Umbilical cord (tissue), 1 donor: ENCODE measurements at regions not wholly inside any gene's neighbourhood (a gene's known extent, or its start where the extent isn't known, plus 50 kb on each side); places are given as distances from the start of the nearest gene placed in this dataset.
"Not testable (repeated sequence)": the region's sequence is repeated elsewhere in the genome, so short reads cannot be mapped to it uniquely, and the experiment has no call there.

ENCODE experiments used
- DNase-seq: peaks from one replicate; pipeline ENCODE4 v3.0.0-alpha.2; 2015; ENCODE audit warnings: low spot score

- peak; percentile 62 for DNase-seq
These were observed 359.5 kb upstream of the ANKRD30A start for GRCh38 chr10:36765782-36766414.

- no peak for DNase-seq
These were observed 360.6 kb upstream of the ANKRD30A start for GRCh38 chr10:36764823-36765222.

GRCh38 chr10:36761121-36761520, 364.3 kb upstream of the ANKRD30A start:
- DNase-seq, result no peak

- peak; percentile 93 for DNase-seq
These were observed 366.1 kb upstream of the ANKRD30A start for GRCh38 chr10:36759141-36759805.

GRCh38 chr10:36748128-36748871, 377.1 kb upstream of the ANKRD30A start:
- DNase-seq, result no peak

GRCh38 chr10:36739884-36740445, 385.4 kb upstream of the ANKRD30A start:
- no peak for DNase-seq

- no peak for DNase-seq
These were observed 386.5 kb upstream of the ANKRD30A start for GRCh38 chr10:36738738-36739431.

GRCh38 chr10:36736311-36736710, 389.1 kb upstream of the ANKRD30A start:
- no peak for DNase-seq

- not testable (repeated sequence) for DNase-seq
These were observed 390.8 kb upstream of the ANKRD30A start for GRCh38 chr10:36734590-36734989.

GRCh38 chr10:36730316-36730715, 395.1 kb upstream of the ANKRD30A start:
- no peak for DNase-seq

- DNase-seq, result no peak
These were observed 396.8 kb upstream of the ANKRD30A start for GRCh38 chr10:36728626-36729025.

- DNase-seq, result peak; percentile 73
These were observed 399.5 kb upstream of the ANKRD30A start for GRCh38 chr10:36725581-36726520.

GRCh38 chr10:36722777-36723176, 402.6 kb upstream of the ANKRD30A start:
- DNase-seq, result no peak

GRCh38 chr10:36721871-36722270, 403.5 kb upstream of the ANKRD30A start:
- peak; percentile 90 for DNase-seq

- DNase-seq, result no peak
These were observed 404.5 kb upstream of the ANKRD30A start for GRCh38 chr10:36720895-36721294.

GRCh38 chr10:36717118-36717517, 408.3 kb upstream of the ANKRD30A start:
- DNase-seq, result no peak

- DNase-seq, result no peak
These were observed 409.1 kb upstream of the ANKRD30A start for GRCh38 chr10:36716291-36716690.

- no peak for DNase-seq
These were observed 412.7 kb upstream of the ANKRD30A start for GRCh38 chr10:36712695-36713094.

GRCh38 chr10:36711361-36711760, 414.0 kb upstream of the ANKRD30A start:
- no peak for DNase-seq

- DNase-seq, result no peak
These were observed 421.3 kb upstream of the ANKRD30A start for GRCh38 chr10:36704124-36704523.

- DNase-seq, result no peak
These were observed 422.2 kb upstream of the ANKRD30A start for GRCh38 chr10:36703179-36703578.
